Astrocyte of the cerebellum (primary cell): ENCODE measurements at regions not wholly inside any gene's neighbourhood (a gene's known extent, or its start where the extent isn't known, plus 50 kb on each side); places are given as distances from the start of the nearest gene placed in this dataset.
A peak's percentile ranks its signal among the peaks of the same experiment; 100 is the strongest.

Experiments used
- DNase-seq: peaks from one replicate; pipeline ENCODE4 v3.0.0-alpha.2; 2011; ENCODE audit warnings: low read depth
- H3K4me3 ChIP-seq: 2 replicates; pipeline ENCODE4 v1.5.1; 2011; ENCODE audit warnings: mild to moderate bottlenecking, low read depth, low read length, moderate library complexity
- CTCF ChIP-seq: IDR thresholded peaks from 2 replicates; pipeline ENCODE4 v1.5.1; 2012; ENCODE audit warnings: low read length, low read depth, moderate library complexity, mild to moderate bottlenecking; ENCODE audit errors: missing control alignments
- in situ Hi-C: cut with HindIII; loops from 2 replicates; pipeline ENCODE4 v1.10.0; 2017; ENCODE audit warnings: low sequenced_read_pairs

- no peak overlapping the region for H3K4me3 ChIP-seq
- no peak for DNase-seq
- in situ Hi-C loops = no loop called here
- no peak for TF ChIP-seq CTCF
Measured at GRCh38 chr3:73210759-73211158, 149.3 kb downstream of the EBLN2 start.

- TF ChIP-seq CTCF = no peak
- in situ Hi-C loops = no loop called here
- H3K4me3 ChIP-seq = no peak overlapping the region
- no peak for DNase-seq
Measured at GRCh38 chr3:73212683-73213082, 151.2 kb downstream of the EBLN2 start.

- no peak overlapping the region for H3K4me3 ChIP-seq
- in situ Hi-C loops = no loop called here
- TF ChIP-seq CTCF = no peak
- peak; percentile 29 for DNase-seq
Measured at GRCh38 chr3:73213896-73214295, 152.4 kb downstream of the EBLN2 start.

GRCh38 chr3:73214846-73215245 is 153.4 kb downstream of the EBLN2 start:
- H3K4me3 ChIP-seq = no peak overlapping the region
- in situ Hi-C loops = no loop called here
- no peak for DNase-seq
- no peak for TF ChIP-seq CTCF

- in situ Hi-C loops = no loop called here
- no peak overlapping the region for H3K4me3 ChIP-seq
- DNase-seq = no peak
- no peak for TF ChIP-seq CTCF
Measured at GRCh38 chr3:73215281-73215680, 153.8 kb downstream of the EBLN2 start.

GRCh38 chr3:73215901-73216300 is 154.4 kb downstream of the EBLN2 start:
- no peak for TF ChIP-seq CTCF
- H3K4me3 ChIP-seq = no peak overlapping the region
- no peak for DNase-seq
- in situ Hi-C loops = no loop called here

GRCh38 chr3:73216310-73216709 is 154.9 kb downstream of the EBLN2 start:
- DNase-seq = no peak
- in situ Hi-C loops = no loop called here
- no peak overlapping the region for H3K4me3 ChIP-seq
- TF ChIP-seq CTCF = no peak
